Non-pigmented ciliary epithelial cell (primary cell): ENCODE measurements at regions not wholly inside any gene's neighbourhood (a gene's known extent, or its start where the extent isn't known, plus 50 kb on each side); places are given as distances from the start of the nearest gene placed in this dataset.
"Not testable (repeated sequence)": the region's sequence is repeated elsewhere in the genome, so short reads cannot be mapped to it uniquely, and the experiment has no call there.

Experiments used
- DNase-seq: peaks from one replicate; pipeline ENCODE4 v3.0.0-alpha.2; 2010; ENCODE audit warnings: low read depth

DNA sequence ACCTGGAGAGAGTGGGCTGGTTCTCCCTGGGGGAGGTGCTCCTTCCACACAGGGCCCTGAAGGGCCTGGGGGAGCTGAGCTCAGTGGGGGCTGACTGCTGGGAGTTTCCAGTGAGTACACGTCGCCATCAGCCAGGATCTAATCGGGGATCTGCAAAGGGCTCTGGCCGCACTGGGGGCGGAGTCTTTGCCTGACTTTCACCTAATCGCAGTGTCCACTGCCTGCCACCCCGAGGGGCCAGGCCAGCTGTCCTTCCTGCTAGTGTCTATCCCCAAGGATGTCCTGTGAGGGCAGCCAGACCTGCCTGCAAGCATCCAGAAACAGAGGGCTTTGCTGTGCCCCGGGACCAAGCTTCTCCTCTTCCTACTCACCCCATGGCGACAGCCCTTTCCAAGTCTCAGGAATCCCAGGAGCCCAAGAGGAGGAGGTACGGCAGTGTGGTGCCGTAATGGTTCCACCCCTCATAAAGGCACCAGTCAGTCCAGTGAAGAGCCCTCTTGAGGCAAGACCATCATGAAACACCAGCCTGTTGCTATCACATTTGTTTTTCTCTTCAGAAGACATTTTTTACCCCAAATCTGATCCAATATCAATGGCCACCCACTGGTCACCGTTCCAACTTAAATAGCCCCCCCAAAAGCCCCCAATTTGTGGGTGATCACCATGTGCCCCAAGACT lies 243.1 kb upstream of the ECI2 start:
- DNase-seq, result no peak

DNA sequence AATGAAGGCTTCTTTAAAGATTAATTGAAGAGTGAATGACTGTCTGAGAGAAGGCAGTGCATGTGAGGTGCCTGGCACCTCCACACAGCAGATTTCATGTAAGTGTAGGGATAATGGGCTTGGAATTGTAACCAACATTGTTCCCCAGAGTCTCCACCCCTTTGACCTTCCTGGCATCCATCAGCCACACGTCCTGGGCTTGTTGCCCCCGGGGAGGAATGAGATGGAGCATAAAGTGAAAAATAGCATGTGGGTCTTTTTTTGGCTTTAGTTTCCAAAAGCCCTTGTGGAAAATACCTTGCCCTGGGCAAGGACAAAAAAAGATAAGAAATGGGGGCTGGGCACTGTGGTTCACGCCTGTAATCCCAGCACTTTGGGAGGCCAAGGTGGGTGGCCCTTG lies 242.2 kb upstream of the ECI2 start:
- DNase-seq, result no peak

DNA sequence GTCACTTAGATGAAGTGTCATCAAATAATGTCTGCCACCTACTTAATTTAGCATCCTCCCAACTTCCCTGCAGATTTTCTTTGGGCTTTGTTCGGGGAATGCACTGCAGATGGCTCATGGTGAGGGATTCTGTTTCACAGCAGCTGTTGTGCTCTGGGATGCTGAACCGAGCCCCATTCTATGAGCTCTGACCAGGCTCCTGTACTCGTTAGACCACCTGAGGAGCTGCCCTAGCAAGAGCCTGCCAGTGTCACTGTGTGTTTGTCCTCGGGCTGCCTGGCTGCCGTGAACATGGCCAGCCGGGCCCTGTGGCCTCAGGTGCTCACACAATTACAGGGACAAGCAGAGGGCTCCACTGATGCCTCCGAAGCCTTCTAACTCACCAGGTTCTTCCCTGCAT lies 238.8 kb upstream of the ECI2 start:
- no peak for DNase-seq

DNA sequence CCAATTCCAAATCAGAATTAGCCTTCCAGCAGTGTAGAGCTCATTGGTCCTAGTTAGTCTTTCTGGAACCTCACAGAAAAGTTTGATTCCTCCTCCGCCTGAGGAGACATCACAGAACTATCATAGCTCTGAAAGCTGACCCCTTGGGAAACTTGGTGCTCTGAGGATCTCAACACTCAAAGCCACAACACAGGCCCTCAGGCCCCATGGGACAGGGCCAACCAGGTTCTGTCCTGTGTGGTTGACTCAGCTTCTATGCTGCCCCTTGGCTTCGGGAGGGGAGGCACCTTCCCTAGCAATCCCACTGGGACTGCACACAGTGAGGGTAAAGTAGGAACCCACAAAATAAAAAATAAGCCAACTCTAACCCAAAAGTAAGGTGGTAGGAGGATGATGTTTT lies 237.5 kb upstream of the ECI2 start:
- DNase-seq, result no peak

DNA sequence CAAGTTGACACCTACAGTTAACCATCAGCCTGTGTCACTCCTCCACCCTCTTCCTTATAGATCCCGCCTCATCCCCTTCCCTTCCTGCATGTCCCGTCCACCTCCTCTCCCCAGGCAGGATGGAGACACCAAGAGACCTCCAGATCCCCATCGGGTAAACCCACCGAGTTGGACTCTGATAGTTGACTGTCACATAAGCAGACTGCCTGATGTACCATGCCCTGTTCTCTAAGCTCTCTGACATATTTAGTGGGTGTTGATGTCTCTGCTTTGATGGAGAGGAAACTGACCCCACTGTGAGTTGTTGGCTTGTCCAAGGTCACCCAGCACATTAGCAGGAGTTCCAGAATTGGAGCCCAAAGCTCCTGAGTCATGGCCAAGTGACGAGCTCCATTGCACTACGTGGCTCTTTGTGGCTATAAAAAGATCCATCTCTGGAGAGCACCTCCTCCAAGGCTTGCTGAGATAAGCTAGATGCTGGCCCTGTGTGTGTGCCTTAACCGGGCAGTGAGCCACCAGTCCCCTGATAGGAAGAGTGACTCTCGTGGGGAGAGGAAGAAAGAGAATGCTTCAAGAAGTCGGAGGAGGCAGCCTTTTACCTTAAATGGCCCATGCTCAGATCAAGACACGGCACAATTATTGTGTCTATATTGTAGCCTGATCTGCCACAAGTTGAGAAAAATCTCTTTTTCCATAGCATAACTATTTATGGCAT lies 236.0 kb upstream of the ECI2 start:
- no peak for DNase-seq

DNA sequence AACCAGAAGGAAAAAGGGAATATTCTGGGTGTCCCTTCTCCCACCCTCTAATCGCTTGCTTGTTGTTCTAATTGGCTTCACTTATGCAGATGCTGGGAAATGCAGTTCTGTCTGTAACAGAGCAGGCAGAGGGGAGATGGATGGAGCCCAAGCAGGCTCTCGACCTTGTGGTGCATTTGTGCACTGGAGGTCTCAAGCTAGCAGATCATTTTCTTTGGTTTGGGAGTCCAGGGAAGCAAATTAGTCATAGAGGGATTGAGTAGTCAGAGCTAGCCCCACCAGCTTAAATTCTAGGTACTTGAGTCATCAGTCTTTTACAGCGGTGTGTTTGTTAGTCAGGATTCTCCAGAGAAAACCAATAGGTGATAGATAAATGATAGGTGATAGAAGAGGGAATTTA lies 234.7 kb upstream of the ECI2 start:
- peak; percentile 91 for DNase-seq

DNA sequence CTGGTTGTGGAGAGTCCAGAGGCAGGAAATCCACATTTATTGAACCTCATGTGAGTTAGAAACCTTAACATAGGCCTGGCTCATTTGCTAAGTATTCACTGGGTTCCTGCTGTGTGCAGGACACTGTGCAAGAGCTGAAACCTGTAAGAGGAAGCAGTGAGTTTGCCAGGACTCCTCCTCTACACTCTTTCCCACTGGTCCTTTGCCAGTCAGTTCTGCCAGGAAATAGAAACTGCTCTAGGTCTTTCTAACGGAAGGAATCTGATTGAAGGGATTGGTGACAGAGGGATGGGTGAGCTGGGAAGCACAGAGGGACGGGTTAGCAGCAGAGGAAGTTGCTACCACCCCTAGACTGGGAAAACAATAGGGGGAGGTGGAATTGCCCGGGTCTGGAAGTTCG lies 234.2 kb upstream of the ECI2 start:
- DNase-seq, result no peak

DNA sequence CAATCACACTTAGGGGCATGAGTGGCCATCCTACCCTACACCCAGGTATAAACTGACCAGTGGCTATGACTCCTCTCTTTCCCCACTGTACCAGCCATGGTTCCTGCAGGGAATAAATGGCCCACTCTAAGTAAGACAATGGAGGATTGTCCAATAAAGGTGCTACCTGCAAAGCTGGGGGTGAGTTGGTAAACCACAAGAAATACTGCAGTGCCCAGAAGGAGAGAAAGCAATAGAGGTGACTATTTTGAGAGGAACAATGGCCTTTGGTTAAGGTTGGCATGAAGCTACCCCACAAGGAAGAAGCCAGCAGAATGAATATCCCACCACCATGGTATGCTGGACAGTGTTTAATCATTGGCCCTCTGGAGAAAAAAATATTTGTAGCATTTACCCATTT lies 233.3 kb upstream of the ECI2 start:
- DNase-seq, result no peak

DNA sequence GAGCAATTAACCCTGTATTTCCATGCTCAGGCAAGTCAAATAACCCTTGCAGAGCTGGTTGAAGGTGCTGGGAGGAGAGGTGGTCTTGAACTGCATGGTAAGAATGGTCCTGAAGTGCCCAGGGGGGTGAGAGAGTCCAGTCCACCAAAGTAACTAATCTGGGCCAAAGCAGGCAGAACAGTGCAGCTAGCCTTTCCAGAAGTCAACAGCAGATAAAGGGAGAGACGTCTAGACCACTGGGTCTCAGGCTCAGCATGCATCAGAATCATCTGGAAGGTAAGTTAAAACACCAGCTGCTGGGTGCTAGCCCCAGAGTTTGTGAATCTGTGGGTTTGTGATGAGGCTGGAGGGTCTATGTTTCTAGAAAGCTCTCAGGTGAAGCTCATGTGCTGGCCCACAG lies 232.3 kb upstream of the ECI2 start:
- no peak for DNase-seq

DNA sequence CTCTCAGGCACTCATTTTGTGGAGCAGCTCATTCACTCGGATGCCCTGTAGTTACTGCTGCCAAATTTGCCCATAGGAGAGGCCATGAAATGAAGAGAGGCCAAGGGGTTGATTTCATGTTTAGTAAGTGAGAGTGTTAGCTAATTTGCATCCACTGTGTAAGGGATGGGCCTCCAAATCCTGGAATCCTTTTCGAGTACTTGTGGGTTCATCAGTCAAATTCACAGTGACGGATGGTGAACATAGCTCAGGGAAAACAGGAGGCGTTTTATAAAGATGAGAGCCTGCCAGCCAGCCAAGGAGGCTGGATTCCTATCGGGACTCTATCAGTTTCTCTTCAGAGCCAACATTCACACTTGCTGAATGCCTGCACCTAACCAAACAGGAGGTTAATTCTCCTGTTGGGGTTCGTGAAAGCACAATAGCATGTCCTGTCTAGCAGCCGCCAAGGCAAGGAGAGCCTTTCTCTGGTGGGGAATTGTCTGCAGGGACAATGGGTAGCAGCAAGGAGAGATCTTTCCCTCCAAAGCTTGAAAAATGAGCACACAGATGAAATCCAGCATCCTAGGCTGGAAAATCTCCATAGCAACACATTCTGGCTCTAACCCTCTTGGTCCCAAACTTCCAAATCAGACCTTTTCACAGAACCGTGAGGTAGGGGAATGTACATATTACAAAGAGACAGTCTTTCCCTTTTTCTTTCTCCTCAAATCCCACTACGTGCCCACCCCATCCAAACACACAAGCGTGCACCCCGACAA lies 231.4 kb upstream of the ECI2 start:
- DNase-seq, result no peak

DNA sequence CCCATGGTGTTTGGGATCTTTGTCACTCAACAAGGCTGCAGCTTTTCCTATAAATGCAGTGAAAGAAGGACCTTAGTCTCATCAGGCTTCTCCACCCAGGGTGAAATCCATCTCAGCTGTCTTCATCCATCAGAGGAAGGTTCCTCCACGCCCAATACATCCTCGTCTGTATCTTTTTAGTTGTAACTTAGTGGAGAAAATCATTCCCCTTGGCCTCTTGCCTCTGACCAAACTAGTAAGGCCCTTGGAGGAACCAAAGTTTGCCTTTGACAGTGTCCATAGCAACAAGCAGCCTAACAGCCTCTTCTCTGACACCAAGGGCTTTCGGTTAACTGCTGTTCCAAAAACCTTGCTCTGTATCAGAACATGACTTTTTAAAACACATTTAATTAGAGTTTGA lies 230.3 kb upstream of the ECI2 start:
- no peak for DNase-seq

DNA sequence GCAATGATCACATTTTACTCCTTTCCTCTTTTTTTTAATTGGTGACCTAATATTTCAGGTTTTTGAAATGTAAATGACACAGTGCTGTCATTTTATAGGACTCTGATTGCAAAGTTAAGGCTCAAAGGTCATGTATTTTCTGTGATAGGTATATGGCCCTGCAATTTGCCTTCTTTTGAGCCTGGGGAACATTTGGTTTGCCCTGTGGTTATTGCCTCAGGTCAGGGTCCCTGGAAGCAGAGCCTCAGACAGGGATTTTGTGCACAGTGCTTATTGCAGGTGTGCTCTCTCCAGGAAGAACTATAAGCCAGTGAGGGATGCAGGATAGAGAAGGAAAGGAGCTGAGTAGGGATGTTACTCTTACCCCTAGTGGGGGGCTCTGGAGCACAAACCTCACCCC lies 229.3 kb upstream of the ECI2 start:
- DNase-seq, result no peak

DNA sequence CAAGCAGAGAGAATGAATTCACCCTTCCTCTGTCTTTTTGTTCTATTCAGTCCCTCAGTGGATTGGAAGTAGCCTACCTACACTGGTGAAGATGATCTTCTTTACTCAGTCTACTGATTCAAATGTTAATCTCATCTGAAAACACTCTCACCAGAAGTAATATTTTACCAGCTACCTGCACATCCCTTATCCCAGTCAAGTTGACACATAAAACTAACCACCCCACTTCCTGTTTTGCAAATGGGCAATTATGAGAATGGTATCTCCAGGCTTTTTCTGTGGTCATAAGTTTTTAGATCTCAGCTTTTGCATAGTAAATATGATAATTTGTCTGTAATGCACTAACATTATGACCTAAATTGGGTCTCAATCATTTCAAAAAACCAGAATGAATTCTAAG lies 228.8 kb upstream of the ECI2 start:
- no peak for DNase-seq

DNA sequence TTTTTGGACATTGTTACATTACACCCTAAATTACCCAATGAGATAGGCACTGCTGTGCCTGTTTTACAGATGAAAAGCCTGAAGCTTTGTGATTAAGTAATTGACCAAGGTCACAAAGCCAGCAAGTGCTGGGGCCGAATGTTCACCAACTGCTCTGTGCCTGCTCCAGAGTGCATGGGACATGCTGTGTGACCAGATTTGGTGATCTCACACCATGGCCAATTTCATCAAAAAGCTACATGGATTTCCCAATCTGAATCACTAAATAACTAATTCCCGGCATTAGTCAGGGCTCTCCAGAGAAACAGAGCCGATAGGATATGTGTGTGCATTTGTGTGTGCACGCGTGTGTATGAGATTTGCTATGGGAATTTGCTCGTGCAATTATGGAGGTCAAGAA lies 228.3 kb upstream of the ECI2 start:
- no peak for DNase-seq

DNA sequence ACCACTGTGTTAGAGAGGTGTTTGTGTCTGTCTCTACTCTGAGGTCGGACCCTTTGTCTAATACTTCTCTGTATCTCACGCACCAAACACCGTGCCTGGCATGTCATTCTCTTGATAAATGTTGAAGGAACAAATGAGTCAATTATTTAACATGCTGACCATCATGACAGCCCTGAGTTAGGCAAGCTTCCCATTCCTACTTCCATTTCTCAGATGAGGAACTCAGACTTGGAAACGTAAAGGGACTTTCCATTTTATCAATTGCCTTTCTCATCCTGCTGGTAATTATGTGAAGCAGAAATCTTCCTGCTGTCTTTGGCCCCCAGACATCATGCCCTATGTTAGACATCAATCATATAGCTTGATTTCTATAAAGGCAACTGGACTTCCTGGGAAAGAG lies 227.0 kb upstream of the ECI2 start:
- DNase-seq, result no peak

DNA sequence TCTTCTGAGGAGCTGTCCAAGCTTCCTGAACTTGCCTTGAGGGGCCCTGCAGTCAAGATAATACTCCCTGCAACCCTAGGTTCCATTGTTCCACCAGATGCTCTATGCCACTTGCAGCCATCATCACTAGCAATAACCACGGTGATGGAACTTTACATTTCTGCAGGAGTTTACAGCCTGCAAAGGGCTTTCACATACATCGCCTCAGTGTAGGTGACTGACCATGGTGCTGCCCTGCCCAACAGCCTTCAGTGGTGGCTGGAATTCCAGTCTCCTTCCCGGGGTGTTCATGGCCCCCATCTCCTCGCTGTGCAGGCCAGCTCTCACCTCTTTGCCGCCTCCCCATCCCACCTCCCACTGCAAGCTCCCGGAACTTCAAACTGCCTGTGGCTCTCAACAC lies 225.5 kb upstream of the ECI2 start:
- DNase-seq, result no peak

DNA sequence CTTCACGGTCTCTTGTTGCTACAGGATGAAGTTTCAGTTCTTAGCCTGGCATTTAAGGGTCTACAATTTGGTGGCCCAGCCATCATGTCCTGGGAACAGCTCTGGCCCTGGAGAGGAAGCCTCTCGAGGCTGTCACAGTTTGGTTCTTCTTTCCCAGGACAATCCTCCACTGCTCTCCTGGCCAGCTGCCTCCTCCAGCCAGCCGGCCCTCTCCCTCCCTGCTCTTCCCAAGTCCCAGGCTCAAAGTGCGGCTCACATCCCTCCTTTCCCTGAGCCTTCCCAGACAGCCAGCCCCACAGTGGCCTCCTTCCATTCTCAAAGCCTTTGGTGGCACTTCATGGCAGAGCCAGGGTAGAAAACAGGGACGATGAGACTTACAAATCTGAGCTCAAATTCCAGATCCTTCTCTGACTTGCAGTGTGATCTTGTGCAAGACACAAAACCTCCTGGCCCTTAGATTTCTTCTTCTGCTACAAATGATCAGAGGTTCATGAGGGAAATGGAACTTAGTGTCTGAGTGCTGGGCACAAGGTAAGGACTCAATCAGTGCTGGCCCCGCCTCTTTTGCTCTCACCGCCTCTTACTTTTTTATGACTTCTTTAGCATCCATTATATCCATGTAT lies 223.8 kb upstream of the ECI2 start:
- DNase-seq, result no peak

DNA sequence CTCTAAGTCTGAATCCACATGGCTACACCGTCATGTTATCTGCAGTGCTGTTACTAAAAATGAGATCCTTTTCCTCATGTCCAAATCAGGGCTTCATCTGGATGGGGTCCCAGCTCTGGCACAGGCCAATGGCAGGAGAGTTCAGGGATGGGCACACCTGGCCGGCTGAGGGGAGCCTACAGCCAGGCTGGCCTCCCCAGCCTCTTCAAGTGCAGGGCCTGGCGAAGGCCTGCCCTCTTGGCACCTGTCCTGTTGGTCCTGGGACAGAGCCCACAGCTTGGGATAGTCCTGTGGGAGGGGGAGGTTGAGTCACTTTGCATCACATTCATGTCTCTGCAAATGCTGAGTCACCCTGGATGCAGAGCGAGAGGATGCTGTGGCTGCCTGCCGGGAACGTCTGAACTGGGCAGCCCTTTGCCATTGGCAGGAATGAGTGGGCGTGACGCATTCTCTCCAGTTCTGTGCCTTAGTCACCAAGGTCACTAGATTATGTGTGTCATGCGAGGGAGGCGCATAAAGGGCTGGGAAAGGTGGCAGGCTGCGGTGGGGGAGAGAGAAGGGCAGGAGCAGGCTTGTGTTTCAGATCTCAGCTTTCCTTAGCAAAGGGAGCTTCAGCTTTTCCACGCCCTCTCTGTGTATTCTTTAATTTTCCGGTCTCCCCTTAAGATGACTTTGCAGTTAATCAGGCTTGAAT lies 223.2 kb upstream of the ECI2 start:
- DNase-seq, result peak; percentile 97

DNA sequence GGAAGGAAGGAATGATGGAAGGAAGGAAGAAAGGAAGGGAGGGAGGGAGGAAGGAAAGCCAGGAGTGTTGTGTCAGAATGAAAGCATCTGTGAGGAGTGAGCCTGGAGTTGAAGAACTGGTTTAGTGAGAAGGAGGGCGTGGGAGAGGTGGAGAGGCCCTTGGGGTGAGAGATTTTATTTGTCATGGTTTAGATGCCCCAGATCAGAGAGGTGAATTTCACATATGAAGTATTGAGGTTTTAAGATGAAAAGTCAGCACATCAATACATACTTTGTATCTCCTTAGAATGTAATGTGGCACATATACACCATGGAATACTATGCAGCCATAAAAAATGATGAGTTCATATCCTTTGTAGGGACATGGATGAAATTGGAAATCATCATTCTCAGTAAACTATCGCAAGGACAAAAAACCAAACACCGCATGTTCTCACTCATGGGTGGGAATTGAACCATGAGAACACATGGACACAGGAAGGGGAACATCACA lies 222.3 kb upstream of the ECI2 start:
- not testable (repeated sequence) for DNase-seq

DNA sequence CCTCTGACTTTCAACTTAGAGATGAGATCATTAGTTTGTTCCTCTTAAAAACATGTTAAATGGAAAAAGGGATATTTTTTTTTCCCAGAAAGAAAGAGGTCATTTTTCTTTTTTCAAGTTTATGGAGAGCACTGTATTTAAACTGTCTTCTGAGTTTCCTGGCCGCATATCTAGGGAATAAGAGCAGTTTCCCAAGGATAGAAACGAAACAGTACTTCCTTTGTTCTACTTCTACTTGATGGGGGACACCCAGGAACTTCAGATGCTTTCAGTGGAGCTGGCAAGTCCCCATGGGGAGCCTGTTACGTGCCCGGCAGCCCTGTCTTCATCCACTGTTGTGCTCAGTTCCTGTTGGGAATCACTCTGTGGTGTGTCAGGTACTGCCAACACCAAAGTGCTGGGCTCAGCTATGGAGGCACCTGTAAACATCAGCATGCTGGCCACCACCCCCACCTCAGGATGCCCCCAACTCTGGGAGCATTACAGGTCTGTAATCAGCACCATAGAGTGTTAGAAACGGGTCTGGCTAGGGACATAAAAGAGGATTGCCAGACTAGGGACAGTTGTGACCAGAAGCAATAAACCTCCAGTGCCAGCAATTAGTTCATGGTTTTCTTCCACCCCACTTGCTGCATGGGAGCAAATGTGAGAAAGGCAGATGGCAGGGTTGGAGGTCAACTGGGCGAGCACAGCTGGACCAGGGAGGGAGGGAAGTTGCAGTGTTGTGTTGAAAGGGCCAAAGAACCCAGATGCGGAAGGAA lies 221.7 kb upstream of the ECI2 start:
- no peak for DNase-seq

DNA sequence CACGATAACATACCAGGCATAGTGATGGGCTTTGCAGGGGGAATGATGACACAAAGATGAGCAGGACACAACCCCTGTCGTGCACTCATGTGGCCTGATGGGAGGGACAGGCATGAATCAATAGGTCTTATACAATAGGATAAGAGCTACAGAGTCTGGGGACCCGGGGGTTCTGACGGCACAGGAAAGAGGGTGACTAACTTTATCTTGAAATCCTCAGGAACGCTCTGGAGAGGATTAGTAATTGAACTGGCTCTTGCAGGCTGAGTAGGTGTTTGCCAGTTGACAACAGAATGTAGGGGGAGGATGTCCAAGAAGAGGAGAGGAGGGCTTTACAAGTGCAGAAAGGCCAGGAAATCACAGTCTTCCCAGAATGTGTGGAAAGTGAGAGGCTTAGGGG lies 219.9 kb upstream of the ECI2 start:
- peak; percentile 80 for DNase-seq
